Hepatocyte (in vitro differentiated cells): ENCODE measurements at regions not wholly inside any gene's neighbourhood (a gene's known extent, or its start where the extent isn't known, plus 50 kb on each side); places are given as distances from the start of the nearest gene placed in this dataset.

ENCODE experiments used
- DNase-seq: peaks from one replicate; pipeline ENCODE4 v3.0.0-alpha.2; 2016; ENCODE audit warnings: low spot score
- H2AFZ ChIP-seq: fragments of 200-600 bp; sonication (generic); 2 replicates; pipeline ENCODE4 v1.6.0; 2016; ENCODE audit warnings: antibody characterized with exemption, mild to moderate bottlenecking
- H3K27ac ChIP-seq: fragments of 200-600 bp; sonication (generic); 2 replicates; pipeline ENCODE4 v1.5.1; 2016; ENCODE audit warnings: mild to moderate bottlenecking
- H3K27me3 ChIP-seq: fragments of 200-600 bp; sonication (generic); 2 replicates; pipeline ENCODE4 v1.6.1; 2016
- H3K36me3 ChIP-seq: fragments of 200-600 bp; sonication (generic); replicated peaks from 2 replicates; pipeline ENCODE4 v1.5.1; 2016; ENCODE audit warnings: low read depth; ENCODE audit not compliant: insufficient read depth
- H3K4me1 ChIP-seq: fragments of 200-600 bp; sonication (generic); 2 replicates; pipeline ENCODE4 v1.5.1; 2016; ENCODE audit warnings: mild to moderate bottlenecking, moderate library complexity; ENCODE audit not compliant: insufficient read depth
- H3K4me2 ChIP-seq: fragments of 200-600 bp; sonication (generic); 2 replicates; pipeline ENCODE4 v1.6.0; 2016
- H3K4me3 ChIP-seq: fragments of 200-600 bp; sonication (generic); 2 replicates; pipeline ENCODE4 v1.5.1; 2016; ENCODE audit warnings: mild to moderate bottlenecking
- H3K79me2 ChIP-seq: fragments of 200-600 bp; sonication (generic); 2 replicates; pipeline ENCODE4 v1.6.0; 2017; ENCODE audit warnings: mild to moderate bottlenecking
- H3K9me2 ChIP-seq: fragments of 200-600 bp; sonication (generic); replicated peaks from 2 replicates; pipeline ENCODE4 v1.6.0; 2017; ENCODE audit warnings: mild to moderate bottlenecking; ENCODE audit not compliant: insufficient read depth
- H3K9me3 ChIP-seq: fragments of 200-600 bp; sonication (generic); 2 replicates; pipeline ENCODE4 v1.5.1; 2016; ENCODE audit warnings: low read depth, mild to moderate bottlenecking
- H4K20me1 ChIP-seq: fragments of 200-600 bp; sonication (generic); 2 replicates; pipeline ENCODE4 v1.6.0; 2016; ENCODE audit warnings: mild to moderate bottlenecking; ENCODE audit not compliant: insufficient read depth, poor library complexity, severe bottlenecking
- CTCF ChIP-seq: fragments of 200-600 bp; sonication (generic); IDR thresholded peaks from 2 replicates; pipeline ENCODE4 v1.5.1; 2016; ENCODE audit warnings: antibody characterized with exemption, mild to moderate bottlenecking; ENCODE audit not compliant: poor library complexity
- EZH2 ChIP-seq: fragments of 200-600 bp; sonication (generic); IDR thresholded peaks from 2 replicates; pipeline ENCODE4 v1.6.1; 2016; ENCODE audit warnings: antibody characterized with exemption, mild to moderate bottlenecking, borderline replicate concordance
- EZH2phosphoT487 ChIP-seq: fragments of 200-600 bp; sonication (generic); IDR thresholded peaks from one replicate; pipeline ENCODE4 v1.6.1; 2018; ENCODE audit warnings: antibody characterized with exemption, mild to moderate bottlenecking, low read depth, moderate library complexity; ENCODE audit not compliant: unreplicated experiment, severe bottlenecking
- WGBS: methylation state at CpG from one replicate; pipeline ENCODE4 v1.1.6; 2016; ENCODE audit warnings: low lambda C conversion rate; ENCODE audit errors: missing lambda C conversion rate; 5-methylcytosine and 5-hydroxymethylcytosine counted together

- peak; percentile 53 for DNase-seq
- Histone ChIP-seq H3K4me1 (peaks cover 17% of the 10 kb centered on the region), H3K9me3 (no peaks in the 10 kb centered on the region), H3K4me2 (peak overlapping the region; percentile 26), H4K20me1 (no peaks in the 10 kb centered on the region), H2AFZ (no peak overlapping the region), H3K27me3 (no peaks in the 10 kb centered on the region), H3K9me2 (no peaks in the 10 kb centered on the region), H3K36me3 (no peaks in the 10 kb centered on the region), H3K4me3 (no peak overlapping the region), H3K27ac (peak overlapping the region; percentile 58), H3K79me2 (peaks cover 6% of the 10 kb centered on the region)
- TF ChIP-seq CTCF (no peak), EZH2 (no peak), EZH2phosphoT487 (no peak)
- 44% methylated on average over 7 of the region's 7 CpGs for WGBS
Measured at GRCh38 chr20:19935842-19936241, 81.3 kb upstream of the NAA20 start.

GRCh38 chr20:19936466-19937200, 80.5 kb upstream of the NAA20 start:
- no peaks in the 10 kb centered on the region for H3K9me2 ChIP-seq
- no peak overlapping the region for H2AFZ ChIP-seq
- H3K79me2 ChIP-seq, result peaks cover 4% of the 10 kb centered on the region
- H3K4me3 ChIP-seq, result no peak overlapping the region
- TF ChIP-seq CTCF (no peak), EZH2phosphoT487 (no peak), EZH2 (no peak)
- H3K9me3 ChIP-seq, result no peaks in the 10 kb centered on the region
- no peaks in the 10 kb centered on the region for H3K27me3 ChIP-seq
- H3K4me2 ChIP-seq, result no peak overlapping the region
- peak overlapping the region; percentile 35 for H3K27ac ChIP-seq
- H3K4me1 ChIP-seq, result peaks cover 17% of the 10 kb centered on the region
- WGBS, result 88% methylated on average over 8 of the region's 8 CpGs
- DNase-seq, result no peak
- H3K36me3 ChIP-seq, result no peaks in the 10 kb centered on the region
- no peaks in the 10 kb centered on the region for H4K20me1 ChIP-seq

GRCh38 chr20:19937218-19937617, 79.9 kb upstream of the NAA20 start:
- peaks cover 17% of the 10 kb centered on the region for H3K4me1 ChIP-seq
- no peaks in the 10 kb centered on the region for H4K20me1 ChIP-seq
- no peak overlapping the region for H3K4me2 ChIP-seq
- H3K9me2 ChIP-seq, result no peaks in the 10 kb centered on the region
- H3K27me3 ChIP-seq, result no peaks in the 10 kb centered on the region
- H3K79me2 ChIP-seq, result peaks cover 4% of the 10 kb centered on the region
- H3K27ac ChIP-seq, result peak overlapping the region; percentile 35
- no peak overlapping the region for H2AFZ ChIP-seq
- no peaks in the 10 kb centered on the region for H3K36me3 ChIP-seq
- 87% methylated on average over 11 of the region's 11 CpGs for whole genome bisulfite sequencing
- H3K9me3 ChIP-seq, result no peaks in the 10 kb centered on the region
- DNase-seq, result no peak
- TF ChIP-seq EZH2phosphoT487 (no peak), CTCF (no peak), EZH2 (no peak)
- no peak overlapping the region for H3K4me3 ChIP-seq
